ENCODE measurements at regions not wholly inside any gene's neighbourhood (a gene's known extent, or its start where the extent isn't known, plus 50 kb on each side); places are given as distances from the start of the nearest gene placed in this dataset.

DNA sequence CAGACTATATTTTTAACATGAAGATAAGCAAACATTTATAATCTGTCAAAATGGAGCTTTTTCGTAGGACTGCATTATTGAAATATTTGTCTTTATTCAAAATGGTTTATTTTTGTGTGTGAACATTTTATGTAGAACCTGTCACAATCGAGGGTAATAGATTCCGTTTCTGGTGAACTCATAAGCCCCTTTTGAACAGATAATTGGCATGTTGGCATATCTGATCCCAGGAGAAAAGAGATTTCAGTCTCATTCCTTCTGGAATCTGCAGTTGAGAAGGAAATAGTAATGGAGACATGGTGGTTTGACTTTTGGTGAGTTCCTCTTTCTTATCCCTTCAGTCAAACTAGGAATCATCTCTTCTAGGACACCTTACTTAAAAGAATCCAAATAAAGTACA is 427.9 kb upstream of the B3GALT2 start:
- TF ChIP-seq, protein P1, sequence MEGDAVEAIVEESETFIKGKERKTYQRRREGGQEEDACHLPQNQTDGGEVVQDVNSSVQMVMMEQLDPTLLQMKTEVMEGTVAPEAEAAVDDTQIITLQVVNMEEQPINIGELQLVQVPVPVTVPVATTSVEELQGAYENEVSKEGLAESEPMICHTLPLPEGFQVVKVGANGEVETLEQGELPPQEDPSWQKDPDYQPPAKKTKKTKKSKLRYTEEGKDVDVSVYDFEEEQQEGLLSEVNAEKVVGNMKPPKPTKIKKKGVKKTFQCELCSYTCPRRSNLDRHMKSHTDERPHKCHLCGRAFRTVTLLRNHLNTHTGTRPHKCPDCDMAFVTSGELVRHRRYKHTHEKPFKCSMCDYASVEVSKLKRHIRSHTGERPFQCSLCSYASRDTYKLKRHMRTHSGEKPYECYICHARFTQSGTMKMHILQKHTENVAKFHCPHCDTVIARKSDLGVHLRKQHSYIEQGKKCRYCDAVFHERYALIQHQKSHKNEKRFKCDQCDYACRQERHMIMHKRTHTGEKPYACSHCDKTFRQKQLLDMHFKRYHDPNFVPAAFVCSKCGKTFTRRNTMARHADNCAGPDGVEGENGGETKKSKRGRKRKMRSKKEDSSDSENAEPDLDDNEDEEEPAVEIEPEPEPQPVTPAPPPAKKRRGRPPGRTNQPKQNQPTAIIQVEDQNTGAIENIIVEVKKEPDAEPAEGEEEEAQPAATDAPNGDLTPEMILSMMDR (IDR thresholded peaks at IDR 0.05) = no peak
- no peak for TF ChIP-seq POLR2A (IDR thresholded peaks at IDR 0.05)
- Histone ChIP-seq H3K4me1 (peaks cover 0 to 4% of the 10 kb centered on the region in 2 donors), H3K9me3 (no peaks in the 10 kb centered on the region), H3K27me3 (no peaks in the 10 kb centered on the region), H3K36me3 (no peaks in the 10 kb centered on the region), H3K27ac (no peak overlapping the region), H3K4me3 (replicated peaks in 1 of 3) (no peak overlapping the region)
- intact Hi-C loops (cut with DNase I) = no loop called here
- 88 to 95% methylated on average over 3 of the region's 3 CpGs for WGBS, 2 donors
- DNase-seq = no peak

DNA sequence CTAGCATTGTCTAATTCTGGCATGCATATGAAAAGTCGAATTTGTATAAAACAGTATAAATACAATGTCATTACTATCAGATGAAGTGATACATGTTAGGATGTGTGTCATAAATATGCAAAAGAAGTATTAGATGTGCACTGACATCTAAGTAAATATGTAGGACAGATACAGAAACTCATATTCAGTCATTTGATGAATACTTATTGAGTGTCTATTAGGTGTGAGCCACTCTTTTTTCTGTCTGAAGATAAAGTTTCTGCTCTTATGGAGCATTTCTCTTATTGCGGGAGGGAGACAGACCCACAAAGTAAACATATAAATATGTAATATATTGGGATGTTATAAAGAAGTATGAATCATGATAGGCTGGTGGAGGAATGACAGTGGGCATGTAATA is 426.6 kb upstream of the B3GALT2 start:
- no peaks in the 10 kb centered on the region for H3K36me3 ChIP-seq
- DNase-seq = no peak
- whole genome bisulfite sequencing, 2 donors = 92 to 99% methylated on average over 2 of the region's 2 CpGs
- TF ChIP-seq POLR2A (IDR thresholded peaks at IDR 0.05) = no peak
- TF ChIP-seq, protein P1 (IDR thresholded peaks at IDR 0.05) = no peak
- H3K27me3 ChIP-seq = no peaks in the 10 kb centered on the region
- no peaks in the 10 kb centered on the region for H3K9me3 ChIP-seq
- H3K27ac ChIP-seq = no peak overlapping the region
- intact Hi-C loops (cut with DNase I) = no loop called here
- H3K4me3 ChIP-seq (replicated peaks in 1 of 3) = no peak overlapping the region
- H3K4me1 ChIP-seq = peaks cover 0 to 4% of the 10 kb centered on the region in 2 donors

DNA sequence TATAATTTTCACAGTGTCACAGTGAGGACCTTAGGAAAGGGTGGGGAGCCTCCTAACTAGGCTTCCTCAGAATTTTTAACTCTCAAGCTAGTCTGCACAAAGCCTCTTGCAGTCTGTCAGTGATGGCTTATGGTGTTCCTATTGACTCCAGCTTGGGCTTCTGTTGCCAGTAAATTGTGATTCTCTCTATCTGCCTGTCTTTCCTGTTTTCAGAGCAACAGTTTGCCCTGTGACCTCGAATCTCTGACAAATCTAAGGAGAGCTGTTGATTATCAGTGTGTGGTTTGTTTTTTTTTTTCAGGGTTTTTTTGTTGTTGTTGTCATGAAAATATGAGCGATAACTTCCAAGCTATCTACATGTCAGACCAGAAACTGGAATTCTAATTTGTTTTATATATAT is 423.2 kb upstream of the B3GALT2 start:
- intact Hi-C loops (cut with DNase I) = no loop called here
- Histone ChIP-seq H3K27ac (no peak overlapping the region), H3K36me3 (no peaks in the 10 kb centered on the region), H3K9me3 (no peaks in the 10 kb centered on the region), H3K27me3 (no peaks in the 10 kb centered on the region), H3K4me1 (no peaks in the 10 kb centered on the region), H3K4me3 (replicated peaks in 1 of 3) (no peak overlapping the region)
- TF ChIP-seq, protein P1 (IDR thresholded peaks at IDR 0.05) = no peak
- TF ChIP-seq POLR2A (IDR thresholded peaks at IDR 0.05) = no peak
- no peak for DNase-seq
- WGBS, 2 donors = 71 to 75% methylated on average over 2 of the region's 2 CpGs

DNA sequence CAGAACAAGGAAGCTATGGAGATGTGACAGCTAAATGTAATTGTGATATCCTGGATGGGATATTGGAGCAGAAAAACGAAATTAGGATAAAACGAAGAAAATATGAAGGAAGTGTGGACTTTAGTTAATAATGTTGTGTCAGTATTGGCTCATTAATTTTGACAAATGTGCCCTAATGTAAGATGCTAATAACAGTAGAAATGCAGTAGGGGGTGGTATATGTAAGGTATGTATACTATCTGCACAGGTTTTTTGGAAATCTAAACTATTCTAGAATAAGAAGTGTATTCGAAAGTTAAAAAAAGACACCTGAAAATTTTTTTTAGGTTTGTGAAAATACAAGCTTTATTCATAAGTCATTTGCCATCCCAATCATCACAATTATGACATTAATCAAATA is 421.4 kb upstream of the B3GALT2 start:
- no peaks in the 10 kb centered on the region for H3K9me3 ChIP-seq
- WGBS, 2 donors = 90 to 92% methylated on average over 3 of the region's 3 CpGs
- intact Hi-C loops (cut with DNase I) = no loop called here
- no peaks in the 10 kb centered on the region for H3K27me3 ChIP-seq
- H3K4me3 ChIP-seq (replicated peaks in 1 of 3) = no peak overlapping the region
- H3K36me3 ChIP-seq = no peaks in the 10 kb centered on the region
- no peak for TF ChIP-seq POLR2A (IDR thresholded peaks at IDR 0.05)
- TF ChIP-seq, protein P1 (IDR thresholded peaks at IDR 0.05) = no peak
- no peak for DNase-seq
- H3K4me1 ChIP-seq = no peaks in the 10 kb centered on the region
- no peak overlapping the region for H3K27ac ChIP-seq

DNA sequence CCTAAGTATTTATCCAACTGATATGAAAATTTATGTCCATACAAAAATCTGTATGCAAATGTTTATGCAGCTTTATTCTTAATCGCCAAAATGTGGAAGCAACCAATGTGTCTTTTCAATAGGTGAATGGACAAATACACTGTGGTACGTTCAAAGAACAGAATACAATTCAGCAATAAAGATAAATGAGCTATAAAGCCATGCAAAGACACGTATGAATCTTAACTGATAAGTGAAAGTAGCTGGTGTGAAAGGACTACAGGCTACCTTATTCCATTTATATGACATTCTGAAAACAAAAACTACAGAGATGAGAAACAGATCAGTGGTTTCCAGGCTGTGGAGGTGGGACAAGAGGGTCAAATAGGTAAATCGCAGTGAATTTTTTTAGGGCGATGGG is 419.6 kb upstream of the B3GALT2 start:
- DNase-seq = no peak
- whole genome bisulfite sequencing, 2 donors = 97% methylated on average over 5 of the region's 5 CpGs
- no peak overlapping the region for H3K27ac ChIP-seq
- no peak for TF ChIP-seq POLR2A (IDR thresholded peaks at IDR 0.05)
- TF ChIP-seq, protein P1 (IDR thresholded peaks at IDR 0.05) = no peak
- H3K4me1 ChIP-seq = no peaks in the 10 kb centered on the region
- no peaks in the 10 kb centered on the region for H3K9me3 ChIP-seq
- H3K27me3 ChIP-seq = no peaks in the 10 kb centered on the region
- H3K36me3 ChIP-seq = no peaks in the 10 kb centered on the region
- intact Hi-C loops (cut with DNase I) = no loop called here
- no peak overlapping the region for H3K4me3 ChIP-seq (replicated peaks in 1 of 3)

Data from thyroid gland (tissue), 4 donors.